Breast epithelium (tissue), 3 donors: ENCODE measurements at regions not wholly inside any gene's neighbourhood (a gene's known extent, or its start where the extent isn't known, plus 50 kb on each side); places are given as distances from the start of the nearest gene placed in this dataset.

ENCODE experiments used
- CTCF ChIP-seq, 3 donors: fragments of 450-650 bp; IDR thresholded peaks; one replicate each; pipeline ENCODE4 v1.5.1; 2016 to 2017; ENCODE audit warnings: antibody characterized with exemption in 3 of 3, mild to moderate bottlenecking in 3 of 3, moderate library complexity in 3 of 3
- POLR2A ChIP-seq: fragments of 450-650 bp; IDR thresholded peaks from one replicate; pipeline ENCODE4 v1.6.1; 2016; ENCODE audit warnings: antibody characterized with exemption, mild to moderate bottlenecking, moderate library complexity

GRCh38 chr5:143456952-143457547 lies 53.6 kb upstream of the NR3C1 start:
- TF ChIP-seq CTCF (IDR thresholded peaks at IDR 0.05) (no peak), POLR2A (no peak)
